ENCODE measurements at regions not wholly inside any gene's neighbourhood (a gene's known extent, or its start where the extent isn't known, plus 50 kb on each side); places are given as distances from the start of the nearest gene placed in this dataset.

GRCh38 chr15:81856001-81856633 lies 189.7 kb downstream of the MEX3B start:
- TF ChIP-seq CTCF (IDR thresholded peaks at IDR 0.05) = no peak
- TF ChIP-seq POLR2A (IDR thresholded peaks at IDR 0.05; ENCODE audit: low read length) = no peak
- TF ChIP-seq REST (IDR thresholded peaks at IDR 0.05) = no peak
- TF ChIP-seq MAX (IDR thresholded peaks at IDR 0.05) = no peak
- TF ChIP-seq JUN (IDR thresholded peaks at IDR 0.05) = no peak
- TF ChIP-seq SREBF2 (IDR thresholded peaks at IDR 0.05) = no peak
- no peak for TF ChIP-seq ELK1 (IDR thresholded peaks at IDR 0.05; ENCODE audit: low read depth, low read length)
- TF ChIP-seq TP53 (CRISPR knock-in tag; IDR thresholded peaks at IDR 0.05) = no peak
- no peak for TF ChIP-seq MAFK (IDR thresholded peaks at IDR 0.05; ENCODE audit: partially characterized antibody)
- no peak for TF ChIP-seq JUNB (IDR thresholded peaks at IDR 0.05)
- no peak for TF ChIP-seq HMGXB4 (CRISPR knock-in tag; IDR thresholded peaks at IDR 0.05; ENCODE audit: borderline replicate concordance)
- no peak for TF ChIP-seq ZSCAN20 (CRISPR knock-in tag; IDR thresholded peaks at IDR 0.05)

Data from A549 (cell line).